B cell (primary cell): ENCODE measurements at regions not wholly inside any gene's neighbourhood (a gene's known extent, or its start where the extent isn't known, plus 50 kb on each side); places are given as distances from the start of the nearest gene placed in this dataset.

Experiments used
- CTCF ChIP-seq: fragments of 200-600 bp; IDR thresholded peaks from one replicate; pipeline ENCODE4 v1.8.0; 2022; ENCODE audit warnings: antibody characterized with exemption, mild to moderate bottlenecking
- EZH2 ChIP-seq: IDR thresholded peaks from 2 replicates; pipeline ENCODE4 v1.6.1; 2012; ENCODE audit warnings: borderline replicate concordance, low read depth, mild to moderate bottlenecking, moderate library complexity, low read length; ENCODE audit not compliant: insufficient read depth, poor library complexity, severe bottlenecking

GRCh38 chr7:52639126-52639525, 396.3 kb upstream of the POM121L12 start:
- TF ChIP-seq CTCF (no peak), EZH2 (no peak)
